Occipital lobe (tissue), 2 donors: ENCODE measurements at regions not wholly inside any gene's neighbourhood (a gene's known extent, or its start where the extent isn't known, plus 50 kb on each side); places are given as distances from the start of the nearest gene placed in this dataset. TPM values are rescaled to one million over a fixed set of nuclear protein-coding genes. Genes with fewer than 3 reads are reported as not detected.

ENCODE experiments used
- DNase-seq: peaks from one replicate; lab custom pipeline; 2025; lab: John Stamatoyannopoulos, UW
- small RNA-seq: library from RNA; depleted of rRNA; stranded (forward); fragments of <200 nt; gene quantifications from one replicate; pipeline ENCODE3, GENCODE V24; 2014

DNA sequence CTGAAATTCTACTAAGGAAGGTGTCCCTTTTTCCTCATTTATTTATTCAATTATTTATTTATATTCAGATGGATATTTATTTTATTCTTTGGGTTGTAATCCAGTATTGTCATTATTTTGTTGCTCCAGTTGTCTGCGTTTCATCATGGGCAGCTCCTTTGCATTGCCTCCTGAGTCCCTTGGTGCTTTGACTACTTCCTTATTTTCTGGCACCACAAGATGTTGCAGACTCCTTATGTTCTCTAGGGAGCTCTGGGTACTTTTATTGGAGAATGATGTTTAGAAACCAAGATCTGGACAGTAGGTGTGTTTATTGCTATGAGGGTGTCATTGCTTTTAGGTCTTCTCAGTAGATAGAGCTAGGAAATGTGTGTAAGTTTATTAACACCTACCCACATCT lies 59.9 kb upstream of the ERRFI1 start:
- no peak for DNase-seq

DNA sequence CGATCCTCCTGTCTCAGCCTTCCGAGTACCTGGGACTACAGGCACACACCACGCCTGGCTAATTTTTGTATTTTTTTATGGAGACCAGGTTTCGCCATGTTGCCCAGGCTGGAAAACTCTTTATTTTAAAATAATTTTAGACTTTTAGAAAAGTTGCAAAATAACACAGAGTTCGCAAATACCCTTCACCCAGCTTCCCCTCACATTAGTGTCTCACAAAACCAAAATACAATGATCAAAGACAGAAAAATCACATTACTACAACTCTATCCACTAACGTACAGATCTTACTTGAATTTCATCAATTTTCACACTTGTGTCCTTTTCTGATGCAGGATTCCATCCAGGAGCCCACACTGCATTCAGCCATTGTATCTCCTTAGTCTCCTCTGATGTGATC lies 58.8 kb upstream of the ERRFI1 start:
- no peak for DNase-seq

- DNase-seq = no peak
Measured at GRCh38 chr1:8083739-8084484, 57.8 kb upstream of the ERRFI1 start.

DNA sequence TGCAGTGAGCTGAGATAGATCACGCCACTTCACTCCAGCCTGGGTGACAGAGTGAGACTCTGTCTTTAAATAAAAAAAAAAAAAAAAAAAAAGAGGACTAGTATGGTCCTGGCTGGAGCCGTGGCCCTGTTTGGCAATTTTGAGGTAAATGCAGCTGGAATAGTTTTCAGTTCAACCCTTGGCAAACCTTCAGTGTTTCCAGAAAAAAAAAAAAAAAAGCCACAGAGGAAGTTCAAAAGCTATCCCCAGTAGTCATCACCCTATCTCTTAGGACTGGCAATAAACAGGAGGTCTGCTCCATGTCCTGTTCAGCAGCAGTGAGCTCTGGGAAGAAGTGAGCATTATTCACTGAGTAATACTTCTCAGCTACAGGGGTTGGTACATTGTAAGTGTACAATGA lies 56.8 kb upstream of the ERRFI1 start:
- no peak for DNase-seq

- no peak for DNase-seq
Measured at GRCh38 chr1:8078176-8078671, 52.1 kb upstream of the ERRFI1 start.

DNA sequence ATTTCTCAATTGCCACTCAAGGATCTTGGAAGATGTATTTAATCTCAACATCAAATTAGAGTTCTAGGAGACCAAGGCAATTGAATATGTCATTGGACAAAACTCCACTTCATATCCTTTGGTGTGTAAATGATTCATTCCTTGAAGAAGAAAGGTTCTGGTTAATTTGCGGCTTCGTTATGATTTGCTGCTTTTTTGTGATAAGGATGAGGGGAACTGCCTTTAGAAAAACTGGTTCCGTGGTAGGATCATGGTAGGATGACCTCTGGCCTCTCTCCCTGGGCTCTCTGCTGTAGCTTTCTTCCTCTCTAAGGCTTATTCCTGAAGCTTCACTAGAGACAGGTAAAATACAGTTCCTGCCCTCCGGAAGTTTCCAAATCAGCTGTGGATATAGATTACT lies 51.5 kb upstream of the ERRFI1 start:
- DNase-seq = no peak

GRCh38 chr1:8077120-8077573 lies 51.0 kb upstream of the ERRFI1 start:
- DNase-seq = no peak

DNA sequence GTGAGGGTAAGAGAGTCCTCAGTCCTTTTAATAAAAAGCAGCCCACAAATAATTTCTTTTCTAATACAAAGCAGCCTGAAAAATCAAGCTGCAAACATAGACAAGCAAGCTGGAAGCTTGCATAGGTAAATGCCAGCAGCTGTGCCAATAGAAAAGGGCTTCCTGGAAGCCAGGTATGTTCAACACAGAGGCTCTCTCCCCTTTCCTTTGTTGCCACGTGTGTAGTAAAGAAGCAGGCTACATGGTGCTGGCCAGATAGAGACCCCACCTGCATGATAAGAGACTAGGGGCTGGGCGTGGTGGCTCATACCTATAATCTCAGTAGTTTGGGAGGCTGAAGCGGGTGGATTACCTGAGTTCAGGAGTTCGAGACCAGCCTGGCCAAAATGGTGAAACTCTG lies 50.1 kb upstream of the ERRFI1 start:
- no peak for DNase-seq

Small RNA genes in the stretch of these regions (small RNA-seq; reads per million reads assigned to genes)
- not detected for gene RNU1-7P
